Panc1 (cell line): ENCODE measurements at regions not wholly inside any gene's neighbourhood (a gene's known extent, or its start where the extent isn't known, plus 50 kb on each side); places are given as distances from the start of the nearest gene placed in this dataset.

Source experiments
- TCF7L2 ChIP-seq: IDR thresholded peaks from 2 replicates; pipeline ENCODE4 v1.6.1; 2011; ENCODE audit warnings: mild to moderate bottlenecking, low read depth, low read length, inconsistent platforms
- TF ChIP-seq, protein P1 (sequence below): fragments of 450-650 bp; IDR thresholded peaks from 2 replicates; pipeline ENCODE4 v1.5.1; 2017; ENCODE audit warnings: mild to moderate bottlenecking

DNA sequence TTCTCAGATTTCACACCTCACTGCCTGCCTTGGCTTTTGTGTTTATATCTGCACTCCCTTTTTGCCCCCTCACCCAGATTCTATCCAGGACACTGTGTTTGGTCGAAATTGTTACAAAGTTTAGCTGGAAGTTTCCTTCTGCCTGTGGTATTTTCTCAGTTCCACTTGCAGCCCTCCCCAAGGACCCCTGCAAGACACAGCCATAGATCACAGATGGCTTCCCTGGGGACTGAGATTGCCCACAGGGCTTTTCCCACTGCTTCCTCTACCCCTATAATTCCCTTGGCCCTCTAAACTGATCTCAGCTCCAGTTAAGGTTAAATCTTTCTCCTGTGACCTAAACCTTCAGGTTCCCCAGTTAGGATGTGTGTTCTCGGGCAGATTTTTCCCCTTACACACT is 146.1 kb upstream of the C11orf87 start:
- TF ChIP-seq, protein P1, sequence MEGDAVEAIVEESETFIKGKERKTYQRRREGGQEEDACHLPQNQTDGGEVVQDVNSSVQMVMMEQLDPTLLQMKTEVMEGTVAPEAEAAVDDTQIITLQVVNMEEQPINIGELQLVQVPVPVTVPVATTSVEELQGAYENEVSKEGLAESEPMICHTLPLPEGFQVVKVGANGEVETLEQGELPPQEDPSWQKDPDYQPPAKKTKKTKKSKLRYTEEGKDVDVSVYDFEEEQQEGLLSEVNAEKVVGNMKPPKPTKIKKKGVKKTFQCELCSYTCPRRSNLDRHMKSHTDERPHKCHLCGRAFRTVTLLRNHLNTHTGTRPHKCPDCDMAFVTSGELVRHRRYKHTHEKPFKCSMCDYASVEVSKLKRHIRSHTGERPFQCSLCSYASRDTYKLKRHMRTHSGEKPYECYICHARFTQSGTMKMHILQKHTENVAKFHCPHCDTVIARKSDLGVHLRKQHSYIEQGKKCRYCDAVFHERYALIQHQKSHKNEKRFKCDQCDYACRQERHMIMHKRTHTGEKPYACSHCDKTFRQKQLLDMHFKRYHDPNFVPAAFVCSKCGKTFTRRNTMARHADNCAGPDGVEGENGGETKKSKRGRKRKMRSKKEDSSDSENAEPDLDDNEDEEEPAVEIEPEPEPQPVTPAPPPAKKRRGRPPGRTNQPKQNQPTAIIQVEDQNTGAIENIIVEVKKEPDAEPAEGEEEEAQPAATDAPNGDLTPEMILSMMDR, result no peak
- no peak for TF ChIP-seq TCF7L2
